ENCODE measurements at regions not wholly inside any gene's neighbourhood (a gene's known extent, or its start where the extent isn't known, plus 50 kb on each side); places are given as distances from the start of the nearest gene placed in this dataset.

GRCh38 chr13:73216381-73216831 is 157.6 kb downstream of the KLF5 start:
- Histone ChIP-seq H3K27ac (ENCODE audit: low read length) (no peak overlapping the region), H3F3A (ENCODE audit: insufficient read depth, low read length, poor library complexity, severe bottlenecking) (no peaks in the 10 kb centered on the region), H3K4me3 (ENCODE audit: low read length) (no peak overlapping the region), H3K9me2 (ENCODE audit: insufficient read depth, low read length) (no peaks in the 10 kb centered on the region), H3K4me2 (ENCODE audit: low read length) (no peak overlapping the region), H3K9ac (ENCODE audit: low read length) (no peak overlapping the region), H4K20me1 (ENCODE audit: insufficient read depth) (no peaks in the 10 kb centered on the region), H2AFZ (ENCODE audit: low read depth, low read length) (no peak overlapping the region), H3K36me3 (ENCODE audit: insufficient read depth, low read length) (no peaks in the 10 kb centered on the region), H3K79me2 (replicated peaks; ENCODE audit: insufficient read depth, low read length) (no peaks in the 10 kb centered on the region), H3K27me3 (ENCODE audit: insufficient read depth, low read depth, low read length) (no peaks in the 10 kb centered on the region), H3K9me3 (ENCODE audit: low read length) (no peaks in the 10 kb centered on the region)
- TF ChIP-seq CTCF (IDR thresholded peaks at IDR 0.05; ENCODE audit: poor library complexity, severe bottlenecking) (no peak), RAD21 (conservative IDR thresholded peaks at IDR 0.05) (no peak), EZH2 (IDR thresholded peaks at IDR 0.05; ENCODE audit: borderline replicate concordance, insufficient read depth, low read length, poor library complexity, severe bottlenecking) (no peak), EP300 (conservative IDR thresholded peaks at IDR 0.05; ENCODE audit: poor library complexity, severe bottlenecking) (no peak), MXI1 (conservative IDR thresholded peaks at IDR 0.05; ENCODE audit: poor library complexity, severe bottlenecking) (no peak), SMC3 (conservative IDR thresholded peaks at IDR 0.05; ENCODE audit: poor library complexity) (no peak)

DNA sequence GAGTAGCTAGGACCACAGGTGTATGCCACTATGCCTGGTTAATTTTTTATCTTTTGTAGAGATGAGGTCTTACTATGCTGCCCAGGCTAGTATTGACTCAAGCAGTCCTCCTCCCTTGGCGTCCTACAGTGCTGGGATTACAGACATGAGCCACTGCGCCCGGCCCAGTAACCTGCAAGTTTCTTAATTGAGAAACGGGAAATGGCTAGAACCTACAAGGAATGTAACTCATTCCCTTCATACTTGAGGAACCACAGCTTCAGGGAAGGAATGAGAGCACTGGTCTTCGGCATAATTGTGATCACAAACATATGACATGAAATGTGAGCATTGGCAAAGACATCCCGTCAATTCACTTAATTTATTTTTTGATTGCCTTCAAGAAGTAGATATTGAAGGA is 157.0 kb downstream of the KLF5 start:
- no peaks in the 10 kb centered on the region for H3K79me2 ChIP-seq (replicated peaks; ENCODE audit: insufficient read depth, low read length)
- H2AFZ ChIP-seq (ENCODE audit: low read depth, low read length) = no peak overlapping the region
- H3K9me2 ChIP-seq (ENCODE audit: insufficient read depth, low read length) = no peaks in the 10 kb centered on the region
- no peaks in the 10 kb centered on the region for H3K9me3 ChIP-seq (ENCODE audit: low read length)
- H4K20me1 ChIP-seq (ENCODE audit: insufficient read depth) = no peaks in the 10 kb centered on the region
- H3K4me3 ChIP-seq (ENCODE audit: low read length) = no peak overlapping the region
- no peaks in the 10 kb centered on the region for H3F3A ChIP-seq (ENCODE audit: insufficient read depth, low read length, poor library complexity, severe bottlenecking)
- no peak overlapping the region for H3K4me2 ChIP-seq (ENCODE audit: low read length)
- TF ChIP-seq POLR2AphosphoS5 (IDR thresholded peaks at IDR 0.05) (no peak), EP300 (conservative IDR thresholded peaks at IDR 0.05; ENCODE audit: poor library complexity, severe bottlenecking) (no peak), EZH2 (IDR thresholded peaks at IDR 0.05; ENCODE audit: borderline replicate concordance, insufficient read depth, low read length, poor library complexity, severe bottlenecking) (no peak), RAD21 (conservative IDR thresholded peaks at IDR 0.05) (no peak), SMC3 (conservative IDR thresholded peaks at IDR 0.05; ENCODE audit: poor library complexity) (no peak), TAF1 (IDR thresholded peaks at IDR 0.05; ENCODE audit: low read depth) (no peak), REST (IDR thresholded peaks at IDR 0.05; ENCODE audit: borderline replicate concordance) (no peak), CTCF (IDR thresholded peaks at IDR 0.05; ENCODE audit: poor library complexity, severe bottlenecking) (no peak), MXI1 (conservative IDR thresholded peaks at IDR 0.05; ENCODE audit: poor library complexity, severe bottlenecking) (no peak)
- no peaks in the 10 kb centered on the region for H3K36me3 ChIP-seq (ENCODE audit: insufficient read depth, low read length)
- no peak overlapping the region for H3K9ac ChIP-seq (ENCODE audit: low read length)
- H3K27ac ChIP-seq (ENCODE audit: low read length) = no peak overlapping the region
- no peaks in the 10 kb centered on the region for H3K27me3 ChIP-seq (ENCODE audit: insufficient read depth, low read depth, low read length)

Measured in neural cell (in vitro differentiated cells).